HG03342 (cell line): ENCODE measurements at regions not wholly inside any gene's neighbourhood (a gene's known extent, or its start where the extent isn't known, plus 50 kb on each side); places are given as distances from the start of the nearest gene placed in this dataset.
A peak's percentile ranks its signal among the peaks of the same experiment; 100 is the strongest.

Experiments used
- ATAC-seq: cut with Tn5 transposase; IDR thresholded peaks from one replicate; pipeline ENCODE4 v1.9.1; 2021; ENCODE audit warnings: mild to moderate bottlenecking, moderate library complexity; ENCODE audit not compliant: unreplicated experiment

DNA sequence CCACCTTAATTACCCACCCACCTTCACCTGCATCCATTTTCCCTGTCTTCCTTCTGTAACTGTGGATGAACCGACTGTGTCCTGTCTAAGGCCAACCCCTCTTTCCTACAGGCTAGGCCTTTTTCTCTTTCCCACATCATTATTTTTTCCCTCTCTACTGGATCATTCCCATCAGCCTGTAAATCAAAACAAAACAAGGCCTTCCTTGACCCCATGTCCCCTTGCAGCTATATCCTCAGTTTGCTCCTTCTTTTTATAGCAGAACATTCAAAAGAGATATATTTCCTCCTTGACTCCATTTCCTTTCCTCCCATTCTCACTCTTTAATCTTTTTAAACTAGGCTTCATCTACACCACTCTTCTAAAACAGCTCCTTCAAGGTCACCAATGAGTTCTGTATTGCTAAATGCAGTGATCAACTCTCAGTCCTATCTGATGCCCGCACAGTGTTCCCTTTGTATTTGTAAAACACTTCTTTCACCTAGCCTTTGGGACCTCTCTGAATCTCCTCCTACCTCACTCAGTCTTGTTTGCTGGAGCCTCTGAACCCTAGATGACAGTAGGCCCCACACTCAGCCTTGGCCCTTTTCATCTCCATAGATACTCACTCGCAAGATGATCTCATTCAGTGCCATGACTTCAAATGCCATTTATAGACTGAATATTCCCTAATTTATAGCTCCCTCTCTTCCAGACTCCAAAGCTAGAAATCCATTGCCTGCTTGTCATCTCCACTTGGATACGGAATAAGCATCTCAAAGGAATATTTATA, 55.7 kb downstream of the CXCR4 start:
- no peak for ATAC-seq

DNA sequence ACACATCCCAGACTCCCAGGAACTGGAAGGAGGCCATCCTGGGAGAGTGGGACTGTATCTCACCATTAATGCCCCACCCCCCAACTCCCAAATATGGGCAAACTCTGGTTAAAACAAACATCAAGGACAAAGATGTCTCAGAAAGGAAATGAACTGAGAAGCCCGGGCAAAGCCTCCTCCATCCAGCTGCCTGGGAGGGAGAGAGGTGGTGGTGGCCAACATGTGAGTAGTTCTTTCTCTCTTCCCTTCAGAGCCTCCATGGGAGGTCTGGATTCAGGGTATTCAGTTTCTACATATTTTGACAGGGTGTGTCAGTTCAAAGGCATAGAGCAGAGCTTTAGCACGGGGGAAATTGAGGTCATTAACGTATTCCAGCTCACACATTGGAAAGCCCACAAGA, 57.5 kb downstream of the CXCR4 start:
- no peak for ATAC-seq

DNA sequence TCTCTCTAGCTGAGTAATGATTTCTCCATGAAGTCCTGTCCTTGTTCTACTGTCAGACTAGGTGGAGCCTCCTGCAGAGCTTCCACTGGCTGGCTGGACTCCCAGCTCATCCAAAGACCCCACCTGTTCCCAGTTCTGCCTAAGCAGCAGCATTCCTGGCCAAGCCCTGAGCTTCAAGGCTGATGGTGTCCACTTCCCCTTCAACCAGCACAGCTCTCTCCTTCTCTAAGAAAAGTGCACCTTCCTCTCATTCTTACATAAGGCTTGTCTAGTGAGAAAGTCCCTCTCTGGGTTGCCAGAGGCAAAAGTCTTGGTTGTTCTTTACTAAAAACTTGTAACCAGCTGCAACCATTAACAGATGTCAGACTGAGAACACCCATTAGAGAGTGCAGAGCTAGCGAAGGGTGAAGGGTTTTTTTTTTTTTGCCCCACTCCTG, 58.9 kb downstream of the CXCR4 start:
- ATAC-seq, result peak; percentile 58

DNA sequence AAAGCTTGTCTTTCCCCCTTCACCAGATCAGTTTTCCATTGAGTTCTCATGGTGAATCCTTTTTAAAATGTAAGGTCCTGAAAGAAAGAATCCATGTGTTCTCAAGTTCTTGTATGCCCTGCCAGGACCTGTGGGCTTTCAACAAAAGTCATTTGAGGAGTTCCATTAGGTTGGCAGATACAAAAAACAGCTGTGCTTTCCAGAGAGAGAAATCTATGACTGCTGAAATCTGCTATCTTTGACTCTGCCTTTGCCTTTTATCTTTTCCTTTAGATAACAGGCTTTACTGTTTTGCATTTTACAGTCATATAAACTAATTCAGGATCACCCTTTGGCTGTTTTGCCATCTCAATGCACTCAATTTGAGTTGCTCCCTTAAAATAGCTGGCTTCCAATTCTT, 59.7 kb downstream of the CXCR4 start:
- ATAC-seq, result no peak

DNA sequence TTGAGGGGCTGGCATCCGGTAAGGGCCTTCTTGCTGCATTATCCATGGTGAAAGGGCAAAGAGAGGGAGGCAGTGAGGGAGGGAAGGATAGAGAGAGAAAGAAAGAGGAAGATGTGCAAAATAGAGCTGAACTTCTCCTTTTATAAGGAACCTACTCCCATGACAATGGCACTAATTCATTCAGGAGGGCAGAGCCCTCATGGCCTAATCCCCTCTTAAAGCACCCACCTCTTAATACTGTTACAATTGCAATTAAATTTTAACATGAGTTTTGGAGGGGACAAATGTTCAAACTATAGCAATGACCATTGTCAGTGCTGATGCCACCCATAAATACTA, 60.2 kb downstream of the CXCR4 start:
- ATAC-seq, result no peak

DNA sequence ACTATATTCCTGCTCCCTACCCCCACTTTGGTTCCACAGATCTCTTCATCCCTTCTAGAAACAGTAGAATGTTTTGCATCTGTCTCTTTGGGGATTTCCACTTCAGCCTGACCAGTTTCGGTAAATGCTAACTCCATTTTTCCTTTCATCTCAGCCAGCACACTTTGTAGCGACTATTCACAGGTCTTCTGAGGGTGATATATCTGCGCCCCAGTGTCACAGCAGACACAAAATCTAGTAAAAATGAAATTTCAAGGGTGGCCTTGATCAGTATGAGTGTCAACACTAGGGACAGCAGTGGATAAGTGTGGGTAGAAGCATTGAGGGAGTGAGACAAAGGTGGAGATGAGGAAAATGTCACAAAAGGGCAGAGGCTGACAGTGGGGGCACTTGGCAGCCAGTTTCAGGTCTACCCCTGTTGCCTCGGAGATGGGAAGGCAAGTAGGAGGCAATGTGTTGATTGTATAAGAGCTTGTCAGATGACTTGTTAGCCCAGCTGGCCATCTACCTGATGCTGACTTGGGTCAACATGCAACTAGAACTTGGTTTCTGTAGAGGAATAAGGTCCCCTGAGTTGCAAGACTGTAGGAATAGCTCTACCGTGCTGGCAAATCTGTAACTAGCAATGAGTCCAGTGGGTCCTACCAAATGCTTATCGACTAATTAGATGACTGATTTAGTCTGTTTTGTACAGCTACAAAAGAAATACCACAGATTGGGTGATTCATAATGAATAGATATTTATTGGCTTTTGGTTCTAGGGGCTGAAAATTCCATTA, 60.7 kb downstream of the CXCR4 start:
- ATAC-seq, result peak; percentile 40

DNA sequence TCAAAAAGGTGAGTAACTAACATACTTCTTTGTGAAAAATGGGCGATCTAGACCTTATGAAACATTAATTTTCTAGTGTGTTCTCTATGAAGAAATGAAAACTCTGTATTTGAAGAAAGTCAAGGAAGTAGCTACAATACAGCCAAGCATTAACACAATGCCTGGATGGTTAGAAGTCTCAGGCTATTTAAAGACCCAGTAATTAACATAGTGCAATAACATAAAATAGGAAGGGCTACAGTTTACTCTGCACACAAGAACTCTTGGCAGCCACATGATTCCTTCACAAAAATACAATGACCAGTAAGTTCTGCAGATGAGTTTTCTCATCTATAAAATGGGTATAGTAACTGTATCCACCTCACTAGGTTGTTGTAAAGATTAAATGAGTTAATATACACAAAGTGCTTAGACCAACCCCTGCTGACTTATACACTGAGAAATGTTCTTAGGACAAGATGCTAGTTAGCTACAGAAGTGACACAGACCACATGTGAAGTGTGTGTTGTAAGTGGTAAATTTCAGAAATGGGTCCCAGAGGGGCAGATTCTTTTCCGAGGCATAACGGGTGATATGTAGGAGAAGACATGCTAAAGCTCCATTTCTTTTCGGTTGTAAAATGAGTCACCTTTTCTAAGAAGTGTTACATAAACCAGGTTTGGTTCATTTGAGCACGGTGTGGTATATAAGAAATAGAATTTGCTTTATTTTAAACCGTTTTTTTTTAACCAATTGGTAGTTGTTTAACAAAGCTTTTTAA, 61.8 kb downstream of the CXCR4 start:
- peak; percentile 38 for ATAC-seq

DNA sequence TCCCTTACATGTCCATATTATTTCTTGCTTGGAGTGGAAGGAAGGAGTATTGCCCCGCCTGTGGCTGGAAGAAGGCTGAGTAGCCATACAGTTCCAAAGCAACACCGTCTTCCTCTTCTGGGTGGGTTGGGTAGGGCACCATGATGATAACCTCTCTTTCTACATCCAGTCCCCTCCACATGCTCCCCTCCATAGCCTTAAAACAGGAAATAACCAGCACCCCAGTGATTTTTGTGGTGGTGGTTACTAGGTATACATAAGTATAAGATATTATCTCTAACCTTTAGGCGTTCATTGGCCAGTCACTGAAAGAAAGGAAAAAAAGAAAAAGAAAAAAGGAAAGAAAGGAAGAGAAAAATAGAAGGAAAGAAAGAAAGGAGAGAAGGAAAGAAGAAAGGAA, 63.1 kb downstream of the CXCR4 start:
- ATAC-seq, result no peak

DNA sequence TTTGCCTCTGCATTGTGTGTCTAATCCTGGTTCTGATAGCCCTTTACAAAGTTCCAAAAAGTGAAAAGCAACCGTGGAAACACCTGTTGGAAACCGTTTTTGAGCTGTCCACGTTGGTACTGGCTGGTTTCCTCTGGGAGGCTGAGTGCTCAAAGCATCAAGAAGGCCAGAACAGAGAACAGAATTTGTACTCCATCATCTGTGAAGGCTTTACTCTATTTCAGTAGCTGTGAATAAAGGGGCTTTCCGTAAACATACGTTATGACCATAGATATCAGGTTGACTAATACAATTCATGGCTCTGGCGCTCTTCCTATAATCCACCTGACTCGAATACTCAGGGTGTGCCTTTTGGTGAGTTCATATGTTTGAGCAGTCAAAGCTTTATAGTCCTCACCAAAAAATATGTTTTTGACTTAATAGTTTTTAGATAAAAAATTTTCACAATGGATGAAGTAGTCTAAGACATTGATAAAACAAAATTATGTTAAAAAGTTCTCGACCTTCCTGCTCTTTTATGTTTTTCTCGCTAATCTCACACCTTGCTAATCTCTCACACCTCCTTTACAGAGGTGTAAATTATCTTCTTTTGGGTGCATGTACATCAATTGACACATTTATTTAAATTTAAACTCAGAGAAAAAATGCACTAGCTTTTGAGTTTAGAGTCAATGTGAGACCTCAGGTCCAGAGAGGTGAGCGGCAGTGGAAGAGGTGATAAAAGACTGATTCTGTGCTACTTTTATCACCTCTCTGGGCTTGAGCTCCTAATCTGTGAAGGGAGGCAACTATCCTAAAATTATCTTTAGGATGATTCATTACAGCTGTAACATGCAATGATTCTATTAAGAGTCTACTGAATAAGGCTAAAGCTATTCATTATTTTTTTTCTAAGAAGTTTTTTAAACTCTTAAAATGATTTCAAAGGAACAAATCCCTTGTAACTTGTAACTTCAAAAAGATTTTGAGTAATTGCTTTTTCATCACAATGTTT, 65.3 kb downstream of the CXCR4 start:
- peak; percentile 37 for ATAC-seq

DNA sequence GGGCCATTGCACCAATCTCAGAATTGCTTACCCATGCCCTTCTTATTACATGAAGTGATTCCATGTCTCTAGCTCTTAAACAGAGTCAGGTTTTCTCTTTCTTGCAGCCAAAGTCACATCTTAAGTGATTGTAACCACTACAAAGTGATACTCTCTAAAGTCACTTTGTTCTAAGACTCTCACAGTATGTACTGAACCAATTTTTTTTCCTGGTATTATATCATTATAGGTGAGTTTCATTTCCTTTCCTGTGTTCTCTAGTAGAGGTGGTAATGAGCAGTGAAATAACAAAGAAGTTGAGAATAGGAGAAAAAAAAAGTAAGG, 66.3 kb upstream of the DARS1 start:
- ATAC-seq, result no peak

DNA sequence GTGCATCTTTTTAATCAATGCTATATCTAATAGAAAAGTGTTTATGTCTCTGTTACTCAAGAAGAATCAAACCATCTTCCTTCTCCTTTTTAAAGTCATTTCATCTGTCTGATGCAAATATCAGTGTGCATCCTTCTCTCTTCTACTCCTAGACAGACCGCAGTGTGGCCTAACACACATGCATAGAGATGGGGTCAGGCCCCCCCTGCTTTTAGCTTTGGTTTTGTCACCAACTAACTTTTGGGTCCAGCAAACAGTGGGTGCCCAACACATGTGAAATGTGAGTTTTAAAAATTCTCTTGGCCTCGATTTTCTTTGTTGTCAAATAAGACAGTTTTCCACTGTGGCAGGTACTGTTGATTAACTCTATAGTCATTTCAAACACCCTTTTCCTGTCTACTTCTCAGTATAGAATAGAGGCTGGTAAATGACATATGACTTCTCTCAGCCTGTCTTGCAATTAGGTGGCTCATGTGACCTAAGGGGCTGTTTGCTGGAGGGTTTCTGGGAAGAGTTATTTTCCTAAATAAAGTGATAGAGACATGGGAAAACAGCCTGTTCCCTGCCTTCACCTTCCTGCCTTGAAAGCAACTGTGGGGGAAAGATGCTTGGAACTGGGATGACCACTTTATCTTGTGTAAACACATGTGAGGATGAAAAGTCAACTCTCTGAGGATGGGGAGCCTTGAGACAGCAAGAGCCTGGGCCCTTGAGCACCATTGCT, 65.7 kb upstream of the DARS1 start:
- ATAC-seq, result peak; percentile 51

DNA sequence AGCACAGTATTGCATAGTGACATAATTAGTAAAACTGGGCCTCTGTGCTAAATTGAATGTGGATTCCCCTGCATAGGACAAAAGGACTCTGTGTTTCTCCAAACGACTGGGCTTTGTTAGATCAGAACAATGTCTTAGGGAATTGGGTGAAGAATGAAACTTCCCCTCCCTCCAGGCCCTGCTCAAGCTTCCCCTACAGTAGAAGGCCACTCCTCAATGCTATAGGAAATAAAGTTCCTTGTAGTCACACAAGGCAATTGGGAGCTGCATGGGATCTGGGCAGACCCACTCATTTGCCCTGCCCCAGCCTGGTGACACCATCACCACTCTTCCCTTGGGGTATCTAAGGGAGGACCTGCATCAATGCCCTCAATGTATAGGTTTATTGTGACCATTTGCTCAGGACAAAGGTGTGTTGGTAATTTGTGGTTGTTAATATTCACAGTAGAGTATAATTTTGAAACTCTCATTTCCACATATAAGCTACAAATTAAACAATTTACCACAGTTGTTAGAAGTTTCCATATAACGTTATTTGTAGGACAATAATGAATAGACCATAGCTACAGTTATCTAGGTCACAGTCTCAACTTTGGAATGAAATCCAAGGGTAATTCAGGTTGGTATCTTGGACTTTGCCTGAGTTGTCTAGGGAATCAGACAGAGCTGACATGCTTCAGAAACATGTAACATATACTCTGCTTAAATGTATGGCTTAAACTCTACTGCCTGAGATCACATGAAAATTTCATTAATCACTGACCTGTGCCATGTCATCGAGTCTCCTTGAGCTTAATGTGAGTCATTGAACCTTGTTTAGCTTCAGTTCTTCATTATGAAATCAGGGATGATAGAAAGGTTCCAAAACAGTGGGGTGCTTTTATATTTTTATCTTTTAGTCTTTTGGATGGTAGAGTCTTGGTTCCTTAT, 64.8 kb upstream of the DARS1 start:
- no peak for ATAC-seq

DNA sequence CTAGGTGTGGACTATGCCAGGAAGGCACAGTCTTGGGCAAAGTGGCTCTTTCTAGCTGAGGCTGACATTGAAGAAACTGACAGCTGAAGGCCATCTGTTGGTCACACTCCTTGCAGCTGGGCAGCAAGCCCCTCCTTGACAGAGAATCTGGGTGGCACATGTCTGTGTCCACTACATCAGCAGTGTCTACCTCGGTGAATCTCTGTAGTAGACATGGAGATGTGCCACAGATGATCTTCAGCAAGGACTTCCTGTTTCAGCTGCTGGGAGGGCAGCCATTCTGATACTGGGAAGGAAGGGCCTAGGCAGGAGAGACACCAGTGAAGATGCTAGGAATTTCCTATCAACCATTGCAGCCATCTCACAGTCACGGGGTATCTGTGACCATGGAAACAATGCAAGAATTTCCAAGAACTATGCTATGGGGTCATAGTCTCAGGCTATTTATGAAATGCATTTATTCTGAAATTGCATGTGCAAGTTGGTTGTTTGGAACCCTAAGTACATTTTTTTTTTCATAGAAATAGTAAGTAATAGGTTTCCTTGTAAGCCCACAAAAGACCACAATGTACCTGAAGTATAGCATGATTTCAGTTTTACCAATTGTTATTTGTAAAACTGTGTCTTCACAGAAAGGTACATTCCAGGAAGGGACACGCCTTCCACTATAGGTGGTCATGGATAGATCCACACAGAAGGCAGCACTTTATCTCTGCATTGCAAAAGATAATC, 63.8 kb upstream of the DARS1 start:
- ATAC-seq, result no peak

DNA sequence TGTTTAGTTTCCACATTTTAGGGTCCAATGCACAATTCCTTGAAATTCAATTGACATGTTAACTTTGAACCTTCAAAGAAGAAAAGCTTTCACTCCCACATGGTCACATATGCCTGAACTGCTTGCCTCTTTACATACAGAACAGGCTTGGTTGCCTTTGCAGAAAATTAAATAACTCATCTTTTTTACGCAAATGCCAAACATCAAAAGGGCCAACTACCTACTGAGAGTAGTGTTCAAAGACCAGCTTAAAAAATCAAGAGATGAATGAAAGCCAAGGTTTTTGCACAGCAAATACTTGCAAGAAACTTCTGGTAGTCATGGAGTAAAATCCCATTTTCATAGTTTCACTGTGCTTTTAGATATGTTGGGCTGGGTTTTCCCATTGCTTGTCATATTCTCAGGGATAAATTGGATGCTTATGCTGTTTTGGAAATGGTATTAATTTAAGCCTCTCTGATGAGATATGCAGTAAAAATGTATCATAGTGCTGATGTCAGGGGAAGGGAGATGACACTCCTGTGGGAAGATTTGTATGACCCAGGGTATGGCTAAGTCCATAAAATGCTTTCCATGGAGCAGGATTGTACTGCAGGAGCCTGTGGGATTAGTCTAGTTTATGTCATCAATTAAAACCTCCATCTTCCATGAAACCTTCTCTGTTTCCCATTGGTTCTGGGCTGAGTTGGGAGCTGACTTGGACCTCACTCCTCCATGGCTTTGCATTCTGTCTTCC, 60.6 kb upstream of the DARS1 start:
- no peak for ATAC-seq

DNA sequence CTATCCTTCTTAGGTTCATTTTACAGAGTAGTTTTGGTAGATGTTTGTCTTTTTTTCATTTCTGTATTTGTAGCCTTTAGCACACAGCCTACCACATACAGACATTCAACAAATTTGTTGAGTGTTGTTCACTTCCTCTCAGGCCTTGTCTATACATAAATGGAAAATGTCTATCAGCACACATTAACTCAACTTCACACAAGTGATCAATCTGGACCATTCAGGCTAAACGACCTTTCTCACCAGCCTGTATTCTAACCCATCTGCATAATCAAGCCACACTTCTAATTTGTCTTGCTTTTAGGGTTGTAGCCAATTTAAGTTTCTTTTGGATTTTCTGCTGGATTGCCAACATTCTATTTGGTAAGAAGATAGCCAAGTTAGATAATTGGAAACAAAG, 59.9 kb upstream of the DARS1 start:
- no peak for ATAC-seq
